ENCODE measurements at regions not wholly inside any gene's neighbourhood (a gene's known extent, or its start where the extent isn't known, plus 50 kb on each side); places are given as distances from the start of the nearest gene placed in this dataset.

- TF ChIP-seq CTCF (conservative IDR thresholded peaks at IDR 0.05; ENCODE audit: low read depth, low read length) (no peak), EZH2 (IDR thresholded peaks at IDR 0.05; ENCODE audit: low read length, unreplicated experiment) (no peak)
These were observed 190.2 kb upstream of the GBE1 start for GRCh38 chr3:81951636-81952035.

Measured in PC-3 (cell line).